Left ventricle myocardium inferior (tissue), 1 donor: ENCODE measurements at regions not wholly inside any gene's neighbourhood (a gene's known extent, or its start where the extent isn't known, plus 50 kb on each side); places are given as distances from the start of the nearest gene placed in this dataset.

Source experiments
- DNase-seq: peaks from one replicate; pipeline ENCODE4 v3.0.0-alpha.2; 2020
- H3K27ac ChIP-seq: fragments of 200-600 bp; replicated peaks from 2 replicates; pipeline ENCODE4 v1.8.0; 2021
- H3K27me3 ChIP-seq: fragments of 200-600 bp; 2 replicates; pipeline ENCODE4 v1.8.0; 2021; ENCODE audit warnings: low read depth
- H3K36me3 ChIP-seq: fragments of 200-600 bp; 2 replicates; pipeline ENCODE4 v1.8.0; 2021
- H3K4me1 ChIP-seq: fragments of 200-600 bp; 2 replicates; pipeline ENCODE4 v1.8.0; 2021
- H3K4me3 ChIP-seq: fragments of 200-600 bp; 2 replicates; pipeline ENCODE4 v1.8.0; 2021; ENCODE audit warnings: mild to moderate bottlenecking, moderate library complexity
- H3K9me3 ChIP-seq: fragments of 200-600 bp; replicated peaks from 2 replicates; pipeline ENCODE4 v1.8.0; 2021
- CTCF ChIP-seq: fragments of 200-600 bp; IDR thresholded peaks from 2 replicates; pipeline ENCODE4 v1.8.0; 2021; ENCODE audit warnings: antibody characterized with exemption, mild to moderate bottlenecking, borderline replicate concordance
- intact Hi-C: fragments of 100-400 bp; cut with micrococcal nuclease; formaldehyde crosslinking; loops from one replicate; pipeline ENCODE4 v1.11.0; 2022
- donor health status: DM: no; HTN: yes; CAD: no; lungs with severe emphysema.

DNA sequence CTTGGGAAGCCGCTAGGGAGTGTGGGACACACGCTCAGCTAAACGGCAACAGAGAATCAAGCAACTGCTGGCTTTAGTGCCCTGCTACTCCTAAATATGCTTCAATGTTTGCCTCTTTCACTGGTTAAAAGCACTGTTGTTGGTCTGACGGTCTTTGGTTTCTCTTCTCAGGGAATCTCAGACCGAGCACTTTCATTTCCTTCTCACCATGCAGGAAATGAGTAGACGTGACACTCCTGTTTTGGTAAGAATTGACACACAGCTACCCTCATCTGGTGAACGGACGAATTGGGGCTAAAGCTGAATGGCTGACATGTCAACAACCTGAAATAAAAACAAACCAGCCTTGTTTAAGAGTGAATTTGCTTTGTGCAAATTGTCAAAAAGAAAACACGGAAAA is 57.5 kb upstream of the PIWIL1 start:
- Histone ChIP-seq H3K4me3 (peak overlapping the region; percentile 25), H3K27me3 (peaks cover 44% of the 10 kb centered on the region), H3K9me3 (peaks cover 7% of the 10 kb centered on the region), H3K27ac (no peak overlapping the region), H3K36me3 (no peaks in the 10 kb centered on the region), H3K4me1 (no peaks in the 10 kb centered on the region)
- no peak for TF ChIP-seq CTCF
- intact Hi-C loops: no loop called here
- DNase-seq: no peak

- H3K4me1 ChIP-seq: no peaks in the 10 kb centered on the region
- no peak for DNase-seq
- peak overlapping the region; percentile 40 for H3K4me3 ChIP-seq
- peaks cover 45% of the 10 kb centered on the region for H3K27me3 ChIP-seq
- no peak for TF ChIP-seq CTCF
- H3K27ac ChIP-seq: no peak overlapping the region
- no peaks in the 10 kb centered on the region for H3K36me3 ChIP-seq
- peaks cover 7% of the 10 kb centered on the region for H3K9me3 ChIP-seq
- intact Hi-C loops: no loop called here
These were observed 56.9 kb upstream of the PIWIL1 start for GRCh38 chr12:130280742-130281141.

DNA sequence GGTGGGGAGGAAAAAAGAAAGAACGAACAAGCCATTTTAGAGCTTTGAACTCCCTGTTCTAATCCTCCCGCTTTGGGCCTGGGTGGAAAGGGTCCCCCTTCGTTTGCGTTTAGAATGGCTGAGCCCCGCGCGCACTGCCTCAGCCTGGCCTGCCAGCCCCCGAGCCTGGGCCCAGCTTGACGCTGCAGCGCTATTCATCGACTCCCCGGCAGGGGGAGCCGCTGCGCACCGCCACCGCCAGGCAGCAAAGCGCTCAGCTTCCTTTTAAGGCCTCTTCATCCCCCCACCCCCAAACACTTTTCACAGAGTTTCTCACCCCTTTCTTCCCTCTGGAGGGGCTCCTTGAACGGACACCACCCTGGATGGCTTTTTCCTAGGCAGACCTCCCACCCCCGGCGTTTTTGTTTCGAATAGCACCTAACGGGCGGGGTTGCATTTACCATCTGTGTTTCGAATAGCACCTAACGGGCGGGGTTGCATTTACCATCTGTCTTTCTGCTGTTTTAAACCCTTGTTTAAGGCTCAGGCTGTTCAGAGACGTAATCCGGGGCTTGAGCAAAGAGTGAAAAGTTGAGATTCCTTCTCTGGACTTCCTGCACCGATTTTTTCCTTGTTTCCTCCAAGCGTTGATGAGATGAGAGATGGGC is 56.4 kb upstream of the PIWIL1 start:
- TF ChIP-seq CTCF: peak; percentile 79
- no peak overlapping the region for H3K27ac ChIP-seq
- H3K27me3 ChIP-seq: peaks cover 45% of the 10 kb centered on the region
- H3K9me3 ChIP-seq: peaks cover 7% of the 10 kb centered on the region
- intact Hi-C loops: no loop called here
- no peaks in the 10 kb centered on the region for H3K4me1 ChIP-seq
- no peaks in the 10 kb centered on the region for H3K36me3 ChIP-seq
- peak overlapping the region; percentile 40 for H3K4me3 ChIP-seq
- no peak for DNase-seq

DNA sequence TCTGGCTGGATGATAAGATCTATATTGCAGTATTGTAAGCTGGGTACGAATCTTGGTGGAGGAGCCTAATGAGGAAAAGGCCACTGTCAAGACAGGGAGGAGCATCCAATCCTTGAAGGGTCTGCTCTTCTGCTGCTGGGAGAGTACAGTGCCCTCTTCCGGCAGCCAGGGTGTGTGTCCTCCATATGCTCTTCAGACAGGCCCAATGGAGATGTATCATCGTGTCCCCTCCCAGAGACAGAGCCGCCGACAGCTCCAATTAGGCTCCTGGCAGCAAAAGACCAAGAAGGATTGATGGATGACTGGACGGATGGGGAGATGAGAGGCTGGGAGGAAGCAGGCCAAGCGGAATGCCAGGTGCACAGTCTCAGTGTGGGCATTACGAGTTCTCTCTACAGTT is 51.6 kb upstream of the PIWIL1 start:
- no peak for TF ChIP-seq CTCF
- no peak for DNase-seq
- H3K9me3 ChIP-seq: peaks cover 18% of the 10 kb centered on the region
- H3K27ac ChIP-seq: no peak overlapping the region
- H3K27me3 ChIP-seq: peaks cover 55% of the 10 kb centered on the region
- no peaks in the 10 kb centered on the region for H3K36me3 ChIP-seq
- no peak overlapping the region for H3K4me3 ChIP-seq
- no peaks in the 10 kb centered on the region for H3K4me1 ChIP-seq
- intact Hi-C loops: no loop called here

DNA sequence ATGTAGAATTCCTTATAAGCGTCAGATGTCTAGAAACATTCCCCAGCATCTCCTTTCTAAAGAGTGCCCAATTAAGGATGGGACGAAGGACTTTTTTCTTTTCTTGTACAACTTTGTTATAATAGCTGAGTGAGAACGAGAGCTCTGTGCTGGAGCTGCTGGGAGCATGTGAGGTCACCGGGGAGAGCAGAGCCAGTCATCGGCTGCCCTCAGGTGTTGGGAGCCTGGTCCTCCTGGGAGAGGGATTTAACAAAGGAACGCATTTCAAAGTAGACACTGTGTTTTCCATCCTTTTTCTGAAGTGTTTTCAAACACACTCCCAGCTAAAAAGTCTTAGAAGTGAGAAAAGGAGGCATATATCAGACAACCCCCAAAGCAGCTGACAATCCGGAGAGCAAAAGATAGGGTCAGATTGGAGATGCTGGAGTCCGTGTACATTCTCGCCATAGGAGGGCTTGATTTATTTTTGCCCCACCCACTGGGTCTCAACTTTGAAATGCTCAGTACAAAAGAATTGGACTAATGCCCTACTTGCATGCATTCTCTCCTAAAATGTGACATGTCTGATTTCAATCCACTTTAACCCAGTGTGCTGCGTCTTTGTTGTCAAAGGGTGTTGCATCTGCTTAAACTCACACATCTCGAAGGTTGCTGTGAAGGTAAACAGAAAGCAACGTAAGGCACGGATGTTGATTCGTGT is 50.8 kb upstream of the PIWIL1 start:
- Histone ChIP-seq H3K9me3 (peaks cover 25% of the 10 kb centered on the region), H3K27ac (no peak overlapping the region), H3K4me3 (no peak overlapping the region), H3K36me3 (no peaks in the 10 kb centered on the region), H3K27me3 (peaks cover 53% of the 10 kb centered on the region), H3K4me1 (no peaks in the 10 kb centered on the region)
- no peak for DNase-seq
- TF ChIP-seq CTCF: no peak
- intact Hi-C loops: no loop called here
